ENCODE measurements at regions not wholly inside any gene's neighbourhood (a gene's known extent, or its start where the extent isn't known, plus 50 kb on each side); places are given as distances from the start of the nearest gene placed in this dataset.

GRCh38 chr7:57339198-57339944 lies 110.6 kb upstream of the ZNF716 start:
- TF ChIP-seq YY1 (IDR thresholded peaks at IDR 0.05; ENCODE audit: insufficient read depth, insufficient read length) (no peak), ZNF274 (IDR thresholded peaks at IDR 0.05; ENCODE audit: low read depth, low read length) (no peak), SUZ12 (IDR thresholded peaks at IDR 0.05; ENCODE audit: extremely low read depth, insufficient read depth, insufficient read length) (no peak)

All from NT2/D1 (cell line).